ENCODE measurements at regions not wholly inside any gene's neighbourhood (a gene's known extent, or its start where the extent isn't known, plus 50 kb on each side); places are given as distances from the start of the nearest gene placed in this dataset.
"Not testable (repeated sequence)": the region's sequence is repeated elsewhere in the genome, so short reads cannot be mapped to it uniquely, and the experiment has no call there.

GRCh38 chr4:115548123-115548522, 434.7 kb upstream of the NDST4 start:
- no peak for DNase-seq

DNA sequence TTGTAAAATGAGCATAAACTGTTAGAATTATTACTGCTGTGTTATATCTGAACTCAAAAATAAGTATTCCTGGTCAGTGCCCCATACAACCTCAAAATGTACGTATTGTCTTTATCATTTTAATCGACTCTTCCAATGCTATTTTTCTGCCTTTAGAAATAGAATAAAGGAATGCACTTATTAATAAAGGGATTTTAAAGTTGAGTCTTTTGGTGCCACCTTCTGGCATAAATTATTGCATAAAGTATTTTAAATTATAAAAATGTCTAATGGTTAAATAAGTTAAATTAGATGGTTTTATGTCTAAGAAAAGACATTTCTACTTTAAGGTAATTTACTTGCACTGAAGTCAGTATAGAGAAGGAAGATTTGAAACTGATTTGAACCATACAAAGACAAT, 424.0 kb upstream of the NDST4 start:
- no peak for DNase-seq

GRCh38 chr4:115529126-115529525, 415.7 kb upstream of the NDST4 start:
- DNase-seq: no peak

DNA sequence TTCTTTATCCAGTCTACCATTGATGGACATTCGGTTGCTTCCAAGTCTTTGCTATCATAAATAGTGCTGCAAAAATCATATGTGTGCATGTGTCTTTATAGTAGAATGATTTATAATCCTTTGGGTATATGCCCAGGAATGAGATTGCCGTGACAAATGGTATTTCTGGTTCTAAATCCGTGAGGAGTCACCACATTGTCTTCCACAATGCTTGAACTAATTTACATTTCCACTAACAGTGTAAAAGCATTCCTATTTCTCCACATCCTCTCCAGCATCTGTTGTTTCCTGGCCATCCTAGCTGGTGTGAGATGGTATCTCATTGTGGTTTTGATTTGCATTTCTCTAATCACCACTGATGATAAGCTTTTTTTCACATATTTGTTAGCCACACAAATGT, 406.1 kb upstream of the NDST4 start:
- DNase-seq: not testable (repeated sequence)

DNA sequence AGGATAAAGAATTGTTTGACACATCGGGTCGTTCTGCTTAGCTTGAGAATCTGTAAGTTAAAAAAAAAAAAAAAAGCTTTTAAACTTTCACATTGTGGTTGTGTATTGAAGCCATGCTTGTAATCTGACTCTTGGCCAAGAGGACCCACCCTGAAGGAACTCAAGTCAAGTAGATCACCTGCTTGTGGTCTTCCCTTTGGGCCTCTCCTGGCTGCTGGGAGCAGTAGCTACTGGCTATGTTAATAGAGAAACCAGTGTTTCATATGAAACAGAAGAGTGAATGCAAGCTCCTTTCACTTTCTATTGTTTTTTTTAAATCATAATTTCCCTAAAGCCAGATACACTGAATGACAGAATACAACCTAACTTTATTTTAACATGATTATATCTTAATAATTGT, 402.4 kb upstream of the NDST4 start:
- no peak for DNase-seq

- no peak for DNase-seq
These were observed 401.9 kb upstream of the NDST4 start for GRCh38 chr4:115515366-115515765.

DNA sequence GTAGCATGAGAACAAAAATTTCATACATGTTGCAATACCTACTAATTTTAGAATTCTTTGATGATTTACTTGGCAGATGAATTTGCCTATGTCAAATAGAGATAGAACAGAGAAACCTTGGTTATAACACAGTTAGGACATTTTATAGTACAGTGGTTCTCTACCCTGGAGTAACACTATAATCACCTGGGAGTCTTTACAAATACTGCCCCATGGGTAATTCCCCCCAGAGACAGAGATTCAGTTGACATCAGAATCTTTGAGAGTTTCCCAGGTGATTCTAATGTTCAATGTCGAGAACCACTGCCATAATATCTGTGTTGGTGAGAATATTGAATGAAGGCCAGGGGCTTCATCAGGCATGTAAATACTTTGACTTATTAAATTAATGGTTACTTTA, 401.3 kb upstream of the NDST4 start:
- no peak for DNase-seq

- DNase-seq: no peak
These were observed 391.9 kb upstream of the NDST4 start for GRCh38 chr4:115505326-115505725.

- DNase-seq: no peak
These were observed 388.2 kb upstream of the NDST4 start for GRCh38 chr4:115501656-115502055.

DNA sequence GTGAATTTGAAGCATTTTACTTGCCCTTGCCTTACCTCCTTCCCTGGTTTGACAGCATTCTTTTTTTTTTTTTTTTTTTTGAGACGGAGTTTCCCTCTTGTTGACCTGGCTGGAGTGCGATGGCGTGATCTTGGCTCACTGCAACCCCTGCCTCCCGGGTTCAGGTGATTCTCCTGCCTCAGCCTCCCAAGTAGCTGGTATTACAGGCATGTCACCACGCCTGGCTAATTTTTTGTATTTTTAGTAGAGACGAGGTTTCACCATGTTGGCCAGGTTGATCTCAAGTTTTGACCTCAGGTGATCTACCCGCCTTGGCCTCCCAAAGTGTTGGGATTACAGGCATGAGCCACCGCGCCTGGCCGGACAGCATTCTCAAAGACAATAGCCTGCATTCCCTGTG, 380.4 kb upstream of the NDST4 start:
- not testable (repeated sequence) for DNase-seq

GRCh38 chr4:115491686-115492085, 378.3 kb upstream of the NDST4 start:
- no peak for DNase-seq

- no peak for DNase-seq
These were observed 375.9 kb upstream of the NDST4 start for GRCh38 chr4:115489279-115489678.

DNA sequence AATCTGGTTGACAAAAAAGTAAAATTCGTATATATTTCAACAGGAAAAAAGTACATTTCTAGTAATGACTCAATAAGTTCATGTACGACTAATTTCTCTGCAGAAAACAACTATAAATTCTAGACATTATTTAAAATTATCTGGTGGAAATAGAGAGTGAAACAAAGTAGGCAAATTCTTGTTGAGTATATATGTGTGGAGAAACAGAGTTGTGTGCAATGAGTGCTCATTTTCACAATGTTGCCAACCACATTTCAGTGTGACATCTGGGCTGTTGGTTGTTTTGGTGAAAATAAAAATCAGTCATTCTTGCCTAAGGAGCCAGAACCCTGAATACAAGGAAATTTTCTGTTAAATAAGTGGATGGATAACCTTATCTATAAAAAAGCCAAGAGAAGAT, 372.0 kb upstream of the NDST4 start:
- DNase-seq: no peak

GRCh38 chr4:115484479-115484878, 371.1 kb upstream of the NDST4 start:
- DNase-seq: no peak

GRCh38 chr4:115470763-115471162, 357.3 kb upstream of the NDST4 start:
- no peak for DNase-seq

DNA sequence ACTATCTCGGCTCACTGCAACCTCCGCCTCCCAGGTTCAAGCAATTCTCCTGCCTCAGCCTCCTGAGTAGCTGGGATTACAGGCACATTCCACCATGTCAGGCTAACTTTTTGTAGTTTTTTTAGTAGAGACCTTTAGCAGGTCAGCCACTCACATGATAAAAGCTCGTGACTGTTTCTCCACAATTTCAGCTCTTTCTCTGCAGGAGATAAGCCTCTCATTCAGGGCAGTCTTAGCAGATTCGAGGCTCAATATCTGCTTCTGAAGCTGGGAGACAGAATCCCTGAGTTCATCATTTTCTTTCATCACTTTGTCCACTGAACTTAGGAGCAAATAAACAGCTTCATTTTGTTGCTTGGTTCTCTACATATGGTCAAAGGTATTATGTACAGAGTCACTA, 345.9 kb upstream of the NDST4 start:
- DNase-seq: not testable (repeated sequence)

DNA sequence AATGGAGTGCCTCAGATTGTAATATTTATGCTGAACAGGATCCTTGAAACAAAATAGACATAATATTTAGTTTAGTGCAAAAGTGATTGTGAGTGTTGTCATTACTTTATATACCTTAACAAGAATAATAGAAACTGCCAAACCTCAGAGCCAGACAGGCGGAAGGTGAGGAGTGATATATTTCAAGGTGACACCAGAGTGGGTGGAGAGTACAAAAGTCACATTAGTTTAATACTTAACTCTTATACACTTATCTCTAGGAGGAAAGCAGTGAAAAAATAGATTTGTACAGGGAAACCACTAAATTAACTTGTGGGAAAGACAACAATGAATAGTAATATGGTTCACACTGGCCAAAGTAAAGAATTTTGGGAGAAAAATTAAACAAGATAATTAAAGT, 342.8 kb upstream of the NDST4 start:
- DNase-seq: no peak

DNA sequence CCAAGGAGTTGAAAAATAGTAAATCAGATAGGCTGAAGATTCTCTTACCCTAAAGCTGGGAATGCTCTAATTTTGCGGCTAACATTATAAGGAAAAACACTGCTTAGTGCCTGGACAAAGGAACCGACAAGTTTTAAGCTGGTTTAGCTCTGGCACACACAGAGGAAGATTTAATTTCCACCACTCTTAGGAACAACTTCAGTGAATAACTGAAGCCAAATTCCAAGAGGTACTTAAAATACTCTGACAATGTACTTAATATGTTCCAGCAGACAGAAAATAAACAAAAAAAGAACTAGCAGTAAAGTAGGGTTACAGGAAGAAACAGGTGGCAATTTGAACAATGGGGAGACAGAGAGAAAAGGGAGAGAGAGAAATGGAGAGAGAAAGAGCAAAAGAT, 340.8 kb upstream of the NDST4 start:
- DNase-seq: no peak

DNA sequence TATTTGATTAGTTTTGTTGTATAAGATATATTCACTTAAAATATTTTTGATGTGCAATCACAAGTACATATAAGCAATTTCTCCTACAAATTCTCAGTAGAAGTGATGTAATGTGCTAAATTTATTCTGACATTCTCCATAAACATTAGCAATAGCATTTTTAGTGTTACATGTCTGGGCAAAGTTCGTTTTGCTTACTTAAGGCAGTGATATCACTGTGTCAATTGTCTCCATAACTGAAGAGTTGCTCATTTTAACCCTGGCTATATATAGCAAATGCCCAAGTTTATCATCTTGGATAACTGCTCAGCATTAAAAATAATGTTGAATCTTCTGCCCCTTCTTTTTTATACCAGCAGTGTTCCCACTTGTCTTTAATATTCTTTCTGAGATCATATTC, 340.0 kb upstream of the NDST4 start:
- no peak for DNase-seq

GRCh38 chr4:115452229-115452628, 338.8 kb upstream of the NDST4 start:
- DNase-seq: not testable (repeated sequence)

DNA sequence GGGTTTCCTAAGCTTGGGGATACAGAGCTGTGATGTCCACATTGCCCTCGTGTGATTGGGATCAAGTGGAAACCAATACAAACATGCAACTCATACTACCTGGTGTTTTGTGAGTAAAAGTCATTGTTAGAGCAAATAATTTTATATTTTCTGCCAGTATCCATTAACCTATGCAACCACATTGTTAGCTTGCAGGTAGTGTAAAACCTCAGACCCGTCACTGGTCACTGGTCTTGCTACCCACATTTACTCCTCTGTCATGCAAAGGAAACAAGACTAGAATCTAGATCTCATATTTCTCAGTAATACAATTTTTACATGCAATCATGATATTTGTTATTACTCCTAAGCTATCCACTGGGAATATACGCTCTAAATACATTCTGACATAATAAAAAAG, 324.3 kb upstream of the NDST4 start:
- no peak for DNase-seq

GRCh38 chr4:115433491-115433890, 320.1 kb upstream of the NDST4 start:
- DNase-seq: no peak

- DNase-seq: no peak
These were observed 316.6 kb upstream of the NDST4 start for GRCh38 chr4:115430024-115430423.

DNA sequence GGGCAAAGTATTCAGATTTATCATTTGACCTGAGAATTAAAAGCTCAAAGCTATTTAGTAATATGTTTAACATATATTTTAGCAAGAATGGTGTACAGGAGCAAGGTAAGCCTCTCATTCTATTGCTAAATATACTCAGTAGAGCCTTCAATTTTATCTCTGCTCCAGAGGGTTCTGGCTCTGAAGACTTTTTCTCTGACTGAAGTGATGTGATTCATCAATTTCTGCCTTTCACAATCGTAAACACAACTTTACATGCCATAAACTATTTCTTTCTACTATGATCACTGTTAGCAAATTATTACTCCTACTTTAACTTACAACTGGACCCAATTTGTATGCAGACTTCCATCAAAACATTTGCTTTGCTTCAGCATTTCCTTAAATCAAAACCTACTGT, 315.0 kb upstream of the NDST4 start:
- DNase-seq: no peak

GRCh38 chr4:115424852-115425251, 311.4 kb upstream of the NDST4 start:
- DNase-seq: no peak

Measured in islet precursor cell (in vitro differentiated cells).